ENCODE measurements at regions not wholly inside any gene's neighbourhood (a gene's known extent, or its start where the extent isn't known, plus 50 kb on each side); places are given as distances from the start of the nearest gene placed in this dataset.

GRCh38 chr10:71132321-71132810 is 80.0 kb upstream of the UNC5B start:
- in situ Hi-C loops (cut with MboI): no loop called here
- no peak for TF ChIP-seq EZH2phosphoT487 (IDR thresholded peaks at IDR 0.05; ENCODE audit: insufficient read depth, low read depth)
- TF ChIP-seq EZH2 (IDR thresholded peaks at IDR 0.05; ENCODE audit: insufficient read depth, poor library complexity, severe bottlenecking): no peak
- no peak for DNase-seq

GRCh38 chr10:71133710-71134686 is 78.4 kb upstream of the UNC5B start:
- WGBS, 2 experiments (ENCODE audit: low coverage in 1 of 2, low lambda C conversion rate in 2 of 2, missing lambda C conversion rate in 2 of 2): 63 to 69% methylated on average over 7 of the region's 7 CpGs
- no peak overlapping the region for H3K27ac ChIP-seq

More at GRCh38 chr10:71132321-71132810, 80.0 kb upstream of the UNC5B start:
- Histone ChIP-seq H3K9ac (no peak overlapping the region), H3K9me2 (ENCODE audit: insufficient read depth) (no peaks in the 10 kb centered on the region), H3K79me2 (ENCODE audit: insufficient read depth) (no peaks in the 10 kb centered on the region), H3K27me3 (replicated peaks; ENCODE audit: insufficient read depth) (peaks cover 47% of the 10 kb centered on the region), H3K36me3 (ENCODE audit: low read depth) (no peaks in the 10 kb centered on the region), H3K4me2 (ENCODE audit: unreplicated experiment) (no peak overlapping the region), H3K4me3 (no peak overlapping the region), H3K27ac (no peak overlapping the region), H3K4me1 (ENCODE audit: insufficient read depth) (no peaks in the 10 kb centered on the region), H3K9me3 (ENCODE audit: low read depth) (no peaks in the 10 kb centered on the region), H4K20me1 (ENCODE audit: insufficient read depth) (no peaks in the 10 kb centered on the region), H3F3A (ENCODE audit: insufficient read depth) (no peaks in the 10 kb centered on the region), H2AFZ (no peak overlapping the region)
- WGBS, 2 experiments (ENCODE audit: low coverage in 1 of 2, low lambda C conversion rate in 2 of 2, missing lambda C conversion rate in 2 of 2): 52% methylated on average over 4 of the region's 4 CpGs

GRCh38 chr10:71134732-71135211 is 77.6 kb upstream of the UNC5B start:
- H3F3A ChIP-seq (ENCODE audit: insufficient read depth): no peaks in the 10 kb centered on the region
- no peak overlapping the region for H3K4me3 ChIP-seq
- H3K9me2 ChIP-seq (ENCODE audit: insufficient read depth): no peaks in the 10 kb centered on the region
- no peak overlapping the region for H3K4me2 ChIP-seq (ENCODE audit: unreplicated experiment)
- 41% methylated on average over 4 of the region's 4 CpGs for WGBS, 2 experiments (ENCODE audit: low coverage in 1 of 2, low lambda C conversion rate in 2 of 2, missing lambda C conversion rate in 2 of 2)
- TF ChIP-seq EZH2 (IDR thresholded peaks at IDR 0.05; ENCODE audit: insufficient read depth, poor library complexity, severe bottlenecking): no peak
- no peak for TF ChIP-seq EZH2phosphoT487 (IDR thresholded peaks at IDR 0.05; ENCODE audit: insufficient read depth, low read depth)
- H2AFZ ChIP-seq: no peak overlapping the region
- peaks cover 47% of the 10 kb centered on the region for H3K27me3 ChIP-seq (replicated peaks; ENCODE audit: insufficient read depth)
- no peaks in the 10 kb centered on the region for H3K36me3 ChIP-seq (ENCODE audit: low read depth)
- H3K27ac ChIP-seq: no peak overlapping the region
- H3K79me2 ChIP-seq (ENCODE audit: insufficient read depth): no peaks in the 10 kb centered on the region
- in situ Hi-C loops (cut with MboI): no loop called here
- H3K4me1 ChIP-seq (ENCODE audit: insufficient read depth): no peaks in the 10 kb centered on the region
- no peaks in the 10 kb centered on the region for H4K20me1 ChIP-seq (ENCODE audit: insufficient read depth)
- H3K9me3 ChIP-seq (ENCODE audit: low read depth): no peaks in the 10 kb centered on the region
- no peak for DNase-seq
- H3K9ac ChIP-seq: no peak overlapping the region

More at GRCh38 chr10:71133710-71134686, 78.4 kb upstream of the UNC5B start:
- Histone ChIP-seq H3K9ac (no peak overlapping the region), H3K4me2 (ENCODE audit: unreplicated experiment) (no peak overlapping the region), H3K79me2 (ENCODE audit: insufficient read depth) (no peaks in the 10 kb centered on the region), H4K20me1 (ENCODE audit: insufficient read depth) (no peaks in the 10 kb centered on the region), H3F3A (ENCODE audit: insufficient read depth) (no peaks in the 10 kb centered on the region), H3K9me3 (ENCODE audit: low read depth) (no peaks in the 10 kb centered on the region), H3K4me3 (no peak overlapping the region), H3K9me2 (ENCODE audit: insufficient read depth) (no peaks in the 10 kb centered on the region), H3K27me3 (replicated peaks; ENCODE audit: insufficient read depth) (peaks cover 47% of the 10 kb centered on the region), H3K4me1 (ENCODE audit: insufficient read depth) (no peaks in the 10 kb centered on the region), H3K36me3 (ENCODE audit: low read depth) (no peaks in the 10 kb centered on the region), H2AFZ (no peak overlapping the region)
- no peak for DNase-seq
- in situ Hi-C loops (cut with MboI): no loop called here
- TF ChIP-seq EZH2 (IDR thresholded peaks at IDR 0.05; ENCODE audit: insufficient read depth, poor library complexity, severe bottlenecking): no peak
- TF ChIP-seq EZH2phosphoT487 (IDR thresholded peaks at IDR 0.05; ENCODE audit: insufficient read depth, low read depth): no peak

- Histone ChIP-seq H3K27ac (no peak overlapping the region), H3K4me1 (ENCODE audit: insufficient read depth) (no peaks in the 10 kb centered on the region), H3K27me3 (replicated peaks; ENCODE audit: insufficient read depth) (peaks cover 44% of the 10 kb centered on the region), H3K4me2 (ENCODE audit: unreplicated experiment) (no peak overlapping the region), H3F3A (ENCODE audit: insufficient read depth) (no peaks in the 10 kb centered on the region), H3K36me3 (ENCODE audit: low read depth) (no peaks in the 10 kb centered on the region), H3K79me2 (ENCODE audit: insufficient read depth) (no peaks in the 10 kb centered on the region), H3K9me2 (ENCODE audit: insufficient read depth) (no peaks in the 10 kb centered on the region), H2AFZ (no peak overlapping the region), H3K4me3 (no peak overlapping the region), H3K9me3 (ENCODE audit: low read depth) (no peaks in the 10 kb centered on the region), H4K20me1 (ENCODE audit: insufficient read depth) (no peaks in the 10 kb centered on the region), H3K9ac (no peak overlapping the region)
- in situ Hi-C loops (cut with MboI): no loop called here
- DNase-seq: no peak
- 48 to 58% methylated on average over 3 of the region's 3 CpGs for WGBS, 2 experiments (ENCODE audit: low coverage in 1 of 2, low lambda C conversion rate in 2 of 2, missing lambda C conversion rate in 2 of 2)
- TF ChIP-seq EZH2 (IDR thresholded peaks at IDR 0.05; ENCODE audit: insufficient read depth, poor library complexity, severe bottlenecking) (no peak), EZH2phosphoT487 (IDR thresholded peaks at IDR 0.05; ENCODE audit: insufficient read depth, low read depth) (no peak)
Observed at GRCh38 chr10:71135236-71135635, 77.1 kb upstream of the UNC5B start.
